ENCODE measurements at regions not wholly inside any gene's neighbourhood (a gene's known extent, or its start where the extent isn't known, plus 50 kb on each side); places are given as distances from the start of the nearest gene placed in this dataset.
A peak's percentile ranks its signal among the peaks of the same experiment; 100 is the strongest.

- Histone ChIP-seq H4K91ac (ENCODE audit: low read length) (no peak overlapping the region), H3K4ac (ENCODE audit: low read depth in 1 of 2, low read length in 2 of 2) (no peak overlapping the region), H3K4me1 (ENCODE audit: control insufficient read depth, insufficient read depth, low read depth, low read length) (peaks cover 10% of the 10 kb centered on the region), H3K4me2 (ENCODE audit: low read length, poor library complexity, severe bottlenecking) (no peak overlapping the region), H3K27me3 (ENCODE audit: control insufficient read depth in 1 of 2, insufficient read depth in 1 of 2, low read length in 2 of 2) (peaks cover 26 to 74% of the 10 kb centered on the region in 2 experiments), H2BK15ac (ENCODE audit: low read depth, poor library complexity, severe bottlenecking) (no peak overlapping the region), H2AFZ (ENCODE audit: low read depth, low read length) (no peak overlapping the region), H3K79me1 (replicated peaks; ENCODE audit: low read length, poor library complexity, severe bottlenecking) (no peaks in the 10 kb centered on the region), H3K36me3 (ENCODE audit: control insufficient read depth in 1 of 2, insufficient read depth in 2 of 2, low read depth in 1 of 2, low read length in 2 of 2) (no peaks in the 10 kb centered on the region), H3K9me3 (ENCODE audit: control insufficient read depth, low read length) (no peaks in the 10 kb centered on the region), H2AK5ac (ENCODE audit: low read length, severe bottlenecking) (no peak overlapping the region), H2BK5ac (ENCODE audit: low read depth, low read length, poor library complexity, severe bottlenecking) (no peak overlapping the region), H3K18ac (ENCODE audit: low read depth in 1 of 2, low read length in 2 of 2) (no peak overlapping the region), H2BK120ac (ENCODE audit: low read depth, low read length) (no peak overlapping the region), H2BK12ac (ENCODE audit: low read length in 2 of 2) (no peak overlapping the region), H3K9ac (ENCODE audit: low read length) (no peak overlapping the region), H3K14ac (ENCODE audit: low read length in 2 of 2) (no peak overlapping the region), H3K23ac (ENCODE audit: low read length in 2 of 2) (no peak overlapping the region), H3K4me3 (ENCODE audit: insufficient read depth in 1 of 2, low read depth in 1 of 2, low read length in 2 of 2) (no peak overlapping the region), H4K8ac (ENCODE audit: low read length) (no peak overlapping the region), H3K27ac (ENCODE audit: low read length, poor library complexity, severe bottlenecking) (no peak overlapping the region)
- 94% methylated on average over 3 of the region's 3 CpGs for WGBS
- DNase-seq, result no peak
Observed at GRCh38 chr1:25036117-25036546, 106.1 kb upstream of the RUNX3 start.

- H2AK5ac ChIP-seq (ENCODE audit: low read length, severe bottlenecking), result no peak overlapping the region
- H2AFZ ChIP-seq (ENCODE audit: low read depth, low read length), result no peak overlapping the region
- no peak overlapping the region for H3K9ac ChIP-seq (ENCODE audit: low read length)
- H4K8ac ChIP-seq (ENCODE audit: low read length), result no peak overlapping the region
- H3K4me3 ChIP-seq (ENCODE audit: insufficient read depth in 1 of 2, low read depth in 1 of 2, low read length in 2 of 2), result no peak overlapping the region
- H2BK15ac ChIP-seq (ENCODE audit: low read depth, poor library complexity, severe bottlenecking), result no peak overlapping the region
- no peak overlapping the region for H2BK120ac ChIP-seq (ENCODE audit: low read depth, low read length)
- no peak overlapping the region for H3K4me2 ChIP-seq (ENCODE audit: low read length, poor library complexity, severe bottlenecking)
- no peak for DNase-seq
- H3K9me3 ChIP-seq (ENCODE audit: control insufficient read depth, low read length), result no peaks in the 10 kb centered on the region
- WGBS, result 100% methylated on average over 1 of the region's 1 CpG
- H3K14ac ChIP-seq (ENCODE audit: low read length in 2 of 2), result no peak overlapping the region
- H3K18ac ChIP-seq (ENCODE audit: low read depth in 1 of 2, low read length in 2 of 2), result no peak overlapping the region
- no peaks in the 10 kb centered on the region for H3K79me1 ChIP-seq (replicated peaks; ENCODE audit: low read length, poor library complexity, severe bottlenecking)
- no peak overlapping the region for H2BK12ac ChIP-seq (ENCODE audit: low read length in 2 of 2)
- no peak overlapping the region for H2BK5ac ChIP-seq (ENCODE audit: low read depth, low read length, poor library complexity, severe bottlenecking)
- H3K27ac ChIP-seq (ENCODE audit: low read length, poor library complexity, severe bottlenecking), result no peak overlapping the region
- peaks cover 20 to 73% of the 10 kb centered on the region in 2 experiments for H3K27me3 ChIP-seq (ENCODE audit: control insufficient read depth in 1 of 2, insufficient read depth in 1 of 2, low read length in 2 of 2)
- H3K4me1 ChIP-seq (ENCODE audit: control insufficient read depth, insufficient read depth, low read depth, low read length), result peaks cover 10% of the 10 kb centered on the region
- H3K36me3 ChIP-seq (ENCODE audit: control insufficient read depth in 1 of 2, insufficient read depth in 2 of 2, low read depth in 1 of 2, low read length in 2 of 2), result no peaks in the 10 kb centered on the region
- no peak overlapping the region for H4K91ac ChIP-seq (ENCODE audit: low read length)
- H3K23ac ChIP-seq (ENCODE audit: low read length in 2 of 2), result no peak overlapping the region
- no peak overlapping the region for H3K4ac ChIP-seq (ENCODE audit: low read depth in 1 of 2, low read length in 2 of 2)
Observed at GRCh38 chr1:25035523-25036116, 105.5 kb upstream of the RUNX3 start.

GRCh38 chr1:25034736-25035522 is 104.9 kb upstream of the RUNX3 start:
- no peak overlapping the region for H3K9ac ChIP-seq (ENCODE audit: low read length)
- H3K27ac ChIP-seq (ENCODE audit: low read length, poor library complexity, severe bottlenecking), result no peak overlapping the region
- H2BK120ac ChIP-seq (ENCODE audit: low read depth, low read length), result no peak overlapping the region
- H3K4ac ChIP-seq (ENCODE audit: low read depth in 1 of 2, low read length in 2 of 2), result no peak overlapping the region
- no peak overlapping the region for H4K91ac ChIP-seq (ENCODE audit: low read length)
- H3K18ac ChIP-seq (ENCODE audit: low read depth in 1 of 2, low read length in 2 of 2), result no peak overlapping the region
- no peak overlapping the region for H2BK15ac ChIP-seq (ENCODE audit: low read depth, poor library complexity, severe bottlenecking)
- H3K4me1 ChIP-seq (ENCODE audit: control insufficient read depth, insufficient read depth, low read depth, low read length), result peaks cover 10% of the 10 kb centered on the region
- peaks cover 14 to 69% of the 10 kb centered on the region in 2 experiments for H3K27me3 ChIP-seq (ENCODE audit: control insufficient read depth in 1 of 2, insufficient read depth in 1 of 2, low read length in 2 of 2)
- no peak for DNase-seq
- no peak overlapping the region for H3K14ac ChIP-seq (ENCODE audit: low read length in 2 of 2)
- H2AK5ac ChIP-seq (ENCODE audit: low read length, severe bottlenecking), result no peak overlapping the region
- H3K4me2 ChIP-seq (ENCODE audit: low read length, poor library complexity, severe bottlenecking), result no peak overlapping the region
- H2BK5ac ChIP-seq (ENCODE audit: low read depth, low read length, poor library complexity, severe bottlenecking), result no peak overlapping the region
- no peaks in the 10 kb centered on the region for H3K79me1 ChIP-seq (replicated peaks; ENCODE audit: low read length, poor library complexity, severe bottlenecking)
- WGBS, result 89% methylated on average over 13 of the region's 14 CpGs
- no peak overlapping the region for H4K8ac ChIP-seq (ENCODE audit: low read length)
- H2BK12ac ChIP-seq (ENCODE audit: low read length in 2 of 2), result no peak overlapping the region
- no peak overlapping the region for H3K23ac ChIP-seq (ENCODE audit: low read length in 2 of 2)
- H3K4me3 ChIP-seq (ENCODE audit: insufficient read depth in 1 of 2, low read depth in 1 of 2, low read length in 2 of 2), result no peak overlapping the region
- no peaks in the 10 kb centered on the region for H3K9me3 ChIP-seq (ENCODE audit: control insufficient read depth, low read length)
- no peaks in the 10 kb centered on the region for H3K36me3 ChIP-seq (ENCODE audit: control insufficient read depth in 1 of 2, insufficient read depth in 2 of 2, low read depth in 1 of 2, low read length in 2 of 2)
- H2AFZ ChIP-seq (ENCODE audit: low read depth, low read length), result no peak overlapping the region

GRCh38 chr1:25033828-25034705 is 104.0 kb upstream of the RUNX3 start:
- Histone ChIP-seq H3K9me3 (ENCODE audit: control insufficient read depth, low read length) (no peaks in the 10 kb centered on the region), H3K14ac (ENCODE audit: low read length in 2 of 2) (no peak overlapping the region), H3K4me1 (ENCODE audit: control insufficient read depth, insufficient read depth, low read depth, low read length) (peaks cover 10% of the 10 kb centered on the region), H4K8ac (ENCODE audit: low read length) (peak overlapping the region; percentile 52), H3K27me3 (ENCODE audit: control insufficient read depth in 1 of 2, insufficient read depth in 1 of 2, low read length in 2 of 2) (peaks cover 8 to 69% of the 10 kb centered on the region in 2 experiments), H3K4me2 (ENCODE audit: low read length, poor library complexity, severe bottlenecking) (no peak overlapping the region), H2AK5ac (ENCODE audit: low read length, severe bottlenecking) (no peak overlapping the region), H3K4ac (ENCODE audit: low read depth in 1 of 2, low read length in 2 of 2) (no peak overlapping the region), H2BK120ac (ENCODE audit: low read depth, low read length) (no peak overlapping the region), H3K79me1 (replicated peaks; ENCODE audit: low read length, poor library complexity, severe bottlenecking) (no peaks in the 10 kb centered on the region), H2BK15ac (ENCODE audit: low read depth, poor library complexity, severe bottlenecking) (no peak overlapping the region), H4K91ac (ENCODE audit: low read length) (no peak overlapping the region), H2BK5ac (ENCODE audit: low read depth, low read length, poor library complexity, severe bottlenecking) (no peak overlapping the region), H3K9ac (ENCODE audit: low read length) (no peak overlapping the region), H2BK12ac (ENCODE audit: low read length in 2 of 2) (peak overlapping the region in 1 of 2 experiments; percentile 38), H3K36me3 (ENCODE audit: control insufficient read depth in 1 of 2, insufficient read depth in 2 of 2, low read depth in 1 of 2, low read length in 2 of 2) (no peaks in the 10 kb centered on the region), H3K27ac (ENCODE audit: low read length, poor library complexity, severe bottlenecking) (no peak overlapping the region), H3K23ac (ENCODE audit: low read length in 2 of 2) (no peak overlapping the region), H3K18ac (ENCODE audit: low read depth in 1 of 2, low read length in 2 of 2) (no peak overlapping the region), H2AFZ (ENCODE audit: low read depth, low read length) (no peak overlapping the region), H3K4me3 (ENCODE audit: insufficient read depth in 1 of 2, low read depth in 1 of 2, low read length in 2 of 2) (no peak overlapping the region)
- no peak for DNase-seq
- 75% methylated on average over 28 of the region's 28 CpGs for WGBS

Measured in mesenchymal stem cell (in vitro differentiated cells and primary cell).